ENCODE measurements at regions not wholly inside any gene's neighbourhood (a gene's known extent, or its start where the extent isn't known, plus 50 kb on each side); places are given as distances from the start of the nearest gene placed in this dataset.

DNA sequence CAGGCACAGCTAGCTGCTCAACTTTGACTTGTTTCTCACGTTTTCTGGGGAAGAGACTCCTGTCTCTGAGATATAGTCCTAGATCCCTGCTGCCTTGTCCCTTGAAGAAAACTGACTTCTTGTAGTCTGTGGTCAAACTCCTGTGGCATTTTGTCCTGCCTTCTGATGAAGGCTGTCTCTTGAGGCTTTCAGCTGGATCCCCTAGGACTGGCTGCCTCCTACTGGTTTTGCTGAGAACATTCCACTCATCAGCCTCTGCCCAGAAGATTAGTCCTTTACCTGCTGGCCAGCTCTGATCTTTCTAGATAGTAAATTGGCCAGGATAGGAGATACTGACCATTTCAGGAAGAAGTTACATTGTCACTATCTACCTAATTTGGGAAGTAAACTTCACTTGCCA, 71.9 kb upstream of the CNR1 start:
- TF ChIP-seq ZFX (IDR thresholded peaks at IDR 0.05) = no peak
- TF ChIP-seq, protein P1, sequence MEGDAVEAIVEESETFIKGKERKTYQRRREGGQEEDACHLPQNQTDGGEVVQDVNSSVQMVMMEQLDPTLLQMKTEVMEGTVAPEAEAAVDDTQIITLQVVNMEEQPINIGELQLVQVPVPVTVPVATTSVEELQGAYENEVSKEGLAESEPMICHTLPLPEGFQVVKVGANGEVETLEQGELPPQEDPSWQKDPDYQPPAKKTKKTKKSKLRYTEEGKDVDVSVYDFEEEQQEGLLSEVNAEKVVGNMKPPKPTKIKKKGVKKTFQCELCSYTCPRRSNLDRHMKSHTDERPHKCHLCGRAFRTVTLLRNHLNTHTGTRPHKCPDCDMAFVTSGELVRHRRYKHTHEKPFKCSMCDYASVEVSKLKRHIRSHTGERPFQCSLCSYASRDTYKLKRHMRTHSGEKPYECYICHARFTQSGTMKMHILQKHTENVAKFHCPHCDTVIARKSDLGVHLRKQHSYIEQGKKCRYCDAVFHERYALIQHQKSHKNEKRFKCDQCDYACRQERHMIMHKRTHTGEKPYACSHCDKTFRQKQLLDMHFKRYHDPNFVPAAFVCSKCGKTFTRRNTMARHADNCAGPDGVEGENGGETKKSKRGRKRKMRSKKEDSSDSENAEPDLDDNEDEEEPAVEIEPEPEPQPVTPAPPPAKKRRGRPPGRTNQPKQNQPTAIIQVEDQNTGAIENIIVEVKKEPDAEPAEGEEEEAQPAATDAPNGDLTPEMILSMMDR (conservative IDR thresholded peaks at IDR 0.05) = 0 out of 2 replicates have a peak, but pooled peaks have one; percentile 6
- no peak overlapping the region for H3K27ac ChIP-seq

DNA sequence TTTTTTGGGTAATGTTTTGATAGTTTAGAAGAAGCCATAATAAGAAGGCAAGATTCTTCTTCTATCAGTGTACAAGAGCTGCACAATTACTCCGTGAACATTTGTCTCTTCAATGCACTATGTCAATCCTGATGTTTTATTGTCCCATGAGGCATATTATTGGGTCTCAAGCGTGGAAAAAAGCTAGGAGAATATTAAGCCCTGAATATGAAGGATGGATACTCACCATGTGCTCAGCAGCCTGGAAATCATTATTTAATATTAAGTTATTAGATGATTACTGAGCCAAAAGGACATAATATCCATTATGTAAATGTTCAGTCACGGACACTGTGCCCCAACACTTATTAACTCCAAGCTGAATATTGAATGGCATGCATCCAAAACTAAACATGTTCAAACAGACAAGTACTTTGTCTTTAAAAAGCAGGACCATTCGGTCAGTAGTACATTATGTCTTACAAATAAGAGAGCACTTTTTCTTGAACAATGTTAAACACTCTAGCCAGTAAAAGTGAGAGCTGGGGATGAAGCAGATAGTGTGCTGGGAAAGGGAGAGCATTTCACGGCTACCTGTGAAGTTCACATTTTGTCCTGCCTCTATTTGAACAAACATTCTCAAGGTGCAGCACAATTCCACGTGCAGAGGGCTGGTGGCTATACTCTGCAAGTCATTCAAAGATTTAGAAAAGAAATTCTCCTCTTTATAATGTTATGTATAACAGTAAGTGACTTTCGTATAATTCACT, 70.6 kb upstream of the CNR1 start:
- H3K27ac ChIP-seq = no peak overlapping the region
- no peak for TF ChIP-seq ZFX (IDR thresholded peaks at IDR 0.05)
- TF ChIP-seq, protein P1 (conservative IDR thresholded peaks at IDR 0.05) = no peak

GRCh38 chr6:88232753-88233152, 66.6 kb upstream of the CNR1 start:
- no peak for TF ChIP-seq ZFX (IDR thresholded peaks at IDR 0.05)
- TF ChIP-seq, protein P1 (conservative IDR thresholded peaks at IDR 0.05) = no peak
- H3K27ac ChIP-seq = no peak overlapping the region

DNA sequence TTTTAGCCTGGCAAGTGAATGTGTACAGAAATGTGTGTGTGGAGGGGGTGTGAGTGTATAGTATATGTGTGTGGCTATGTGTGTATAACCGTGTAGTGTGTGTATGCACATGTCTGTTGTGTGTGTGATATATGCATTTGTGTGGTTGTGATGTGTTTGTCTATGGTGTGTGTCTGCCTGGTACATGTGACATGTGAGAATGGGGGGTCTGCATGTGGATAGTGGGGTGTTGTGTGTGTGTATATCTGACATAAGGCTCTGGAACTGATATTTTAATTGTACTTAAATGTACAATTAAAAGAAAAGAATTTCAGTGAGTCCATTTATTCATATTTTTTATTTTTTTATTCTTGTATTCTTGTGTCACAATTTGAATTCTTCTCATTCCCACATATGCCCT, 57.2 kb upstream of the CNR1 start:
- H3K27ac ChIP-seq = no peak overlapping the region
- TF ChIP-seq, protein P1 (conservative IDR thresholded peaks at IDR 0.05) = no peak
- TF ChIP-seq ZFX (IDR thresholded peaks at IDR 0.05) = no peak

DNA sequence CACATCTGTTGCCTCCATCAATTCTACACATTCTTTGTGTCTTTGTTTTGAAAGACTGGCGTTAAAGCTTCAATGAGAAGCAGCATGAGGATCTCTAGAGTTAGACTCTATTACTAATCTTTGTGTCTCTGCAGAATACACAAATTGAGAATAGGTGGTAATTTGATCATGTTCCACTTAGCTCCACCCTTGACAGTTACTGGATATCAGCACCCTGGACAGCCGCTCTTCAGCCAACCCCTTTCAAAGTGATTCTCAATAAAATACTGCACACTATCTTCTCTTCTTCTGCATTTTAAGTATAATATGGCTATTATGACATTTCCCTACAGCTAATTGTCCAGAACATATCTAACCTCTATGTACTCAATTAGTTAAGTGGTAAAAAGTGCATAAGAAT, 54.3 kb upstream of the CNR1 start:
- no peak for TF ChIP-seq ZFX (IDR thresholded peaks at IDR 0.05)
- TF ChIP-seq, protein P1 (conservative IDR thresholded peaks at IDR 0.05) = no peak
- H3K27ac ChIP-seq = no peak overlapping the region

GRCh38 chr6:88216182-88216581, 50.0 kb upstream of the CNR1 start:
- TF ChIP-seq, protein P1 (conservative IDR thresholded peaks at IDR 0.05) = no peak
- no peak for TF ChIP-seq ZFX (IDR thresholded peaks at IDR 0.05)
- no peak overlapping the region for H3K27ac ChIP-seq
